Neural cell (in vitro differentiated cells): ENCODE measurements at regions not wholly inside any gene's neighbourhood (a gene's known extent, or its start where the extent isn't known, plus 50 kb on each side); places are given as distances from the start of the nearest gene placed in this dataset.

Source experiments
- CTCF ChIP-seq: fragments of 450-650 bp; IDR thresholded peaks from 2 replicates; pipeline ENCODE4 v1.5.1; 2014; ENCODE audit warnings: antibody characterized with exemption, mild to moderate bottlenecking, moderate library complexity; ENCODE audit not compliant: poor library complexity, severe bottlenecking
- EP300 ChIP-seq: fragments of 450-650 bp; conservative IDR thresholded peaks from 2 replicates; pipeline ENCODE4 v1.6.1; 2014; ENCODE audit warnings: antibody characterized with exemption, mild to moderate bottlenecking, moderate library complexity; ENCODE audit not compliant: poor library complexity, severe bottlenecking
- EZH2 ChIP-seq: fragments of 200-600, 300-800 bp; shearing (Covaris generic), sonication (generic); IDR thresholded peaks from 2 replicates; pipeline ENCODE4 v1.6.1; 2014; ENCODE audit warnings: antibody characterized with exemption, low read length, borderline replicate concordance, mild to moderate bottlenecking; ENCODE audit not compliant: insufficient read depth, poor library complexity, severe bottlenecking
- MXI1 ChIP-seq: fragments of 450-650 bp; conservative IDR thresholded peaks from 2 replicates; pipeline ENCODE4 v1.6.1; 2014; ENCODE audit warnings: antibody characterized with exemption, mild to moderate bottlenecking; ENCODE audit not compliant: poor library complexity, severe bottlenecking
- POLR2AphosphoS5 ChIP-seq: IDR thresholded peaks from 2 replicates; pipeline ENCODE4 v1.6.1; 2012
- RAD21 ChIP-seq: fragments of 450-650 bp; conservative IDR thresholded peaks from 2 replicates; pipeline ENCODE4 v1.6.1; 2014; ENCODE audit warnings: antibody characterized with exemption, mild to moderate bottlenecking, moderate library complexity
- REST ChIP-seq: IDR thresholded peaks from 2 replicates; pipeline ENCODE4 v1.6.1; 2012; ENCODE audit warnings: borderline replicate concordance
- SMC3 ChIP-seq: fragments of 450-650 bp; conservative IDR thresholded peaks from 2 replicates; pipeline ENCODE4 v1.6.1; 2014; ENCODE audit warnings: antibody characterized with exemption, mild to moderate bottlenecking, moderate library complexity; ENCODE audit not compliant: poor library complexity
- TAF1 ChIP-seq: IDR thresholded peaks from 2 replicates; pipeline ENCODE4 v1.6.1; 2012; ENCODE audit warnings: low read depth

GRCh38 chr2:126836761-126837679 lies 61.7 kb upstream of the TEX51 start:
- TF ChIP-seq CTCF: no peak
- no peak for TF ChIP-seq POLR2AphosphoS5
- no peak for TF ChIP-seq REST
- no peak for TF ChIP-seq RAD21
- TF ChIP-seq EP300: no peak
- TF ChIP-seq EZH2: no peak
- no peak for TF ChIP-seq TAF1
- no peak for TF ChIP-seq SMC3
- TF ChIP-seq MXI1: no peak
